Heart left ventricle (tissue), 16 donors: ENCODE measurements at regions not wholly inside any gene's neighbourhood (a gene's known extent, or its start where the extent isn't known, plus 50 kb on each side); places are given as distances from the start of the nearest gene placed in this dataset.

ENCODE experiments used
- ATAC-seq, 4 donors: fragments of 200-7000 bp; cut with Tn5 transposase; one replicate each; pipeline ENCODE4 v1.9.1; 2020 to 2022; ENCODE audit warnings: moderate library complexity in 4 of 4, mild to moderate bottlenecking in 3 of 4, moderate number of reproducible peaks in 1 of 4
- DNase-seq, 5 donors: peaks; one replicate each; pipeline ENCODE4 v3.0.0-alpha.2; 2020
- H3K27ac ChIP-seq, 12 donors: fragments of 200-600 bp; sonication (generic) in 4 of 12; one replicate each; pipeline versions ENCODE4 v1.5.0 to v1.8.0; 2016 to 2022; ENCODE audit warnings: mild to moderate bottlenecking in 2 of 12
- H3K27me3 ChIP-seq, 9 donors: fragments of 200-600 bp; sonication (generic) in 2 of 9; one replicate each; pipeline versions ENCODE4 v1.5.1 to v1.8.0; 2016 to 2022; ENCODE audit warnings: mild to moderate bottlenecking in 3 of 9
- H3K36me3 ChIP-seq, 9 donors: fragments of 200-600 bp; sonication (generic) in 2 of 9; one replicate each; pipeline versions ENCODE4 v1.5.0 to v1.8.0; 2018 to 2022; ENCODE audit warnings: mild to moderate bottlenecking in 2 of 9
- H3K4me1 ChIP-seq, 12 donors: fragments of 200-600 bp; sonication (generic) in 4 of 12; one replicate each; pipeline versions ENCODE4 v1.5.0 to v1.8.0; 2016 to 2022; ENCODE audit warnings: mild to moderate bottlenecking in 3 of 12
- H3K4me3 ChIP-seq, 12 donors: fragments of 200-600 bp; sonication (generic) in 4 of 12; one replicate each; pipeline versions ENCODE4 v1.5.0 to v1.8.0; 2017 to 2022; ENCODE audit warnings: mild to moderate bottlenecking in 9 of 12, moderate library complexity in 4 of 12
- H3K9me3 ChIP-seq, 12 donors: fragments of 200-600 bp; sonication (generic) in 4 of 12; one replicate each; pipeline versions ENCODE4 v1.5.0 to v1.8.0; 2016 to 2022; ENCODE audit warnings: mild to moderate bottlenecking in 1 of 12
- CTCF ChIP-seq, 12 donors: fragments of 200-600 bp; sonication (generic) in 4 of 12; IDR thresholded peaks; one replicate each; pipeline versions ENCODE4 v1.5.0 to v1.8.0; 2018 to 2022; ENCODE audit warnings: antibody characterized with exemption in 12 of 12, mild to moderate bottlenecking in 5 of 12
- POLR2A ChIP-seq, 2 donors: fragments of 450-650 bp; IDR thresholded peaks; one replicate each; pipeline ENCODE4 v1.6.1; 2017; ENCODE audit warnings: antibody characterized with exemption in 2 of 2, mild to moderate bottlenecking in 2 of 2, moderate library complexity in 2 of 2
- WGBS, 4 donors: extraction: QIAGEN DNeasy Blood & Tissue Kit in 2 of 4; methylation state at CpG; one replicate each; pipeline versions ENCODE4 v1.1.5 to v1.1.7; 2013 to 2018; 5-methylcytosine and 5-hydroxymethylcytosine counted together
- intact Hi-C, 10 donors: fragments of 100-400 bp; cut with DNase I; formaldehyde crosslinking; loops; one replicate each; pipeline versions ENCODE4 v1.11.1 to v1.14.2; 2022
- donor health status: ischemic (EF 13 %, LVEDD 7.1; RV severe dilation, severe dysfunction).
- donor health status: healthy with polysubstance abuse.
- donor health status: DM: no; HTN: yes; CAD: no.
- donor health status: DM: no; HTN: no; CAD: no.
- donor health status: ischemic (EF 25% LVEDD 6.9; RV normal size, moderate dysfunction).
- donor health status: ischemic (EF 25% LVEDD 5.7; RV mildly dilated, moderate dysfunction).
- donor health status: healthy.
- donor health status: DM: yes; HTN: yes; CAD: no.
- donor health status: ischemic (EF 35%, LVEDD 5.7; RV mildly dilated, moderate dysfunction).
- donor health status: nonischemic (EF 11% LVEDD 7.7; RV severe dilation, severe dysfunction).
- donor health status: DM: yes; HTN: yes; CAD: no.
- donor health status: PGD.
- donor health status: ischemic (EF 29% LVEDD 5.4; RV normal size, mild dysfunction).
- donor health status: nonischemic (EF 23%, LVEDD 6.1; RV moderate dilation, normal function).

GRCh38 chr6:25088513-25088912 is 152.8 kb upstream of the RIPOR2 start:
- intact Hi-C loops, result loop anchor here in 5 of 10 donors (5.0 to 10.0 kb wide), 5 partner anchors 34 to 94 kb away; no protein-coding TSS in a partner anchor
- Histone ChIP-seq H3K4me1 (peaks cover 0 to 57% (median 16%) of the 10 kb centered on the region in 12 donors), H3K27me3 (no peaks in the 10 kb centered on the region), H3K27ac (peak overlapping the region; percentile 37 to 79 (median 69)), H3K36me3 (peaks cover 0 to 87% (median 55%) of the 10 kb centered on the region in 9 donors), H3K9me3 (no peaks in the 10 kb centered on the region), H3K4me3 (no peak overlapping the region)
- TF ChIP-seq CTCF (IDR thresholded peaks at IDR 0.05) (no peak), POLR2A (IDR thresholded peaks at IDR 0.05) (peak in 1 of 2 donors; percentile 13)
- WGBS, 4 donors, result 57 to 70% (median 58%) methylated on average over 5 of the region's 5 CpGs
- DNase-seq (no peak), ATAC-seq (peak in 3 of 4 donors; percentile 37 to 74 (median 41))

DNA sequence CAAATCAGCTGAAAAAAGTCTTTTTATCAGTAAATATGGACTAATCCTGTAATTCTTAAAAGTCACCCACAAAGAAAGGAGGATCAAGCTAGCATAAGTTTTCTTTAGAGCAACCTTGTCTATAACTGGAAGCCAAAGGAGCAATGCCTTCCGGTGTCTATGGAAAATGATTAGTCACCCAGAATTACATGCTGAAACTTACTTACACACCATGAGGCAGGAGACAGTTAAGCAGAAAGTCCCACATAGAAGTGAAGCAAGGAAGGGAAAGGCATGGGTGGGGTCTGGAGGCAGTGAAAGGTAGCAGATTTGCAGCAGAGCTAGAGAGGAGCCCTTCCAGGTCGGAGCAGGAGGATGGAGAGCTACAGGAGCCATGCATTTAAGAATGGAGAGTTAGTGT is 153.7 kb upstream of the RIPOR2 start:
- DNase-seq (no peak), ATAC-seq (peak in 1 of 4 donors; percentile 27)
- intact Hi-C loops, result loop anchor here in 5 of 10 donors (5.0 to 10.0 kb wide), 5 partner anchors 33 to 93 kb away; no protein-coding TSS in a partner anchor
- peak overlapping the region in 10 of 12 donors; percentile 55 to 79 (median 69) for H3K27ac ChIP-seq
- WGBS, 4 donors, result 40 to 70% (median 53%) methylated on average over 2 of the region's 2 CpGs
- TF ChIP-seq CTCF (IDR thresholded peaks at IDR 0.05), result no peak
- no peak for TF ChIP-seq POLR2A (IDR thresholded peaks at IDR 0.05)
- no peak overlapping the region for H3K4me3 ChIP-seq
- H3K9me3 ChIP-seq, result no peaks in the 10 kb centered on the region
- H3K27me3 ChIP-seq, result no peaks in the 10 kb centered on the region
- peaks cover 0 to 57% (median 14%) of the 10 kb centered on the region in 12 donors for H3K4me1 ChIP-seq
- H3K36me3 ChIP-seq, result peaks cover 0 to 87% (median 58%) of the 10 kb centered on the region in 9 donors

DNA sequence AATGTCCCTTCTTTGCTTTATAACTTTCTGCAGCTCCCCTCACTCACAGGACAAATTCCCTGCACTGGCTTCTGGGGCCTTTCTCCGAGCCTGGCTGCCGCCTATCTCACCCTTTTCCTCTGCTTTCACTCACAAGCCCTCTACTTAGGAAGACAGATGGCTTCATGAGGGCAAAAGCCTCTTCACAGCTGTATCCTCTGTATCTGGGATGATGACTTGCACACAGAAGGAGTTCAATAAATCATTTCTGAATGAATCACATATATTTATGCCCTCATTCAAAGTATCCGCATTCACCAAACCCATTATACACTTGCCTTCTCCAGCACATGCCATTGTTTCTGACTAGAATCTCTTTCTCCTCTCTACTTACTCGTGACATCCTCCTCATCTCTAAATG is 159.0 kb upstream of the RIPOR2 start:
- TF ChIP-seq POLR2A (IDR thresholded peaks at IDR 0.05), result no peak
- no peak for TF ChIP-seq CTCF (IDR thresholded peaks at IDR 0.05)
- WGBS, 4 donors, result 79 to 89% (median 85%) methylated on average over 4 of the region's 4 CpGs
- H3K36me3 ChIP-seq, result peaks cover 0 to 97% (median 68%) of the 10 kb centered on the region in 9 donors

DNA sequence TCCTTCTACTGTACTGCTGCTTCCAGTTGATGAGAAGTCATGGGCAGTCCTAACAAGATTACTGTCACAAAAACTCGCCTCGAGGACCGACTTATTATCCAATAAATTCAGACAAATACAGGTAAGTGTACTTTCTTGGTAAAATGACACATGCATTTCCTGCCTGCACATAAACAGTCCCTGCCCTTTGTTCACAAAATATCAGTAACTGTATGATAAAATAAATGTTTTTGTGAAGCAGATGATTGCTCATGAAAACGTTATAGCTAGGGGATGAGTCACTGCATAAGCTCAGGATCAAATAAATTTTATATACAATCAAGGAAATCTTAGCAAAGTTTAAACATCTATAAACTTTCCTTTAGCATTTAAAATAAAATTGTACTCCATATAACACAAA is 164.5 kb upstream of the RIPOR2 start:
- 56 to 81% (median 76%) methylated on average over 4 of the region's 4 CpGs for WGBS, 4 donors
- Histone ChIP-seq H3K27ac (no peak overlapping the region), H3K9me3 (no peaks in the 10 kb centered on the region), H3K36me3 (peaks cover 0 to 80% (median 21%) of the 10 kb centered on the region in 9 donors), H3K4me3 (no peak overlapping the region), H3K4me1 (no peaks in the 10 kb centered on the region), H3K27me3 (no peaks in the 10 kb centered on the region)
- ATAC-seq (no peak), DNase-seq (no peak)
- no peak for TF ChIP-seq CTCF (IDR thresholded peaks at IDR 0.05)
- no peak for TF ChIP-seq POLR2A (IDR thresholded peaks at IDR 0.05)
- intact Hi-C loops, result no loop called here

More for the DNA sequence above, 159.0 kb upstream of the RIPOR2 start:
- Histone ChIP-seq H3K4me3 (no peak overlapping the region), H3K27me3 (no peaks in the 10 kb centered on the region), H3K27ac (no peak overlapping the region), H3K4me1 (peaks cover 0 to 8% (median 0%) of the 10 kb centered on the region in 12 donors), H3K9me3 (no peaks in the 10 kb centered on the region)
- intact Hi-C loops, result loop anchor here in 2 of 10 donors (2.0 to 10.0 kb wide), 2 partner anchors 20 to 870 kb away; partner anchors contain the start of gene TRIM38 (in 1 of the 2)
- ATAC-seq (no peak), DNase-seq (no peak)
